Stromal cell of bone marrow (primary cell): ENCODE measurements at regions not wholly inside any gene's neighbourhood (a gene's known extent, or its start where the extent isn't known, plus 50 kb on each side); places are given as distances from the start of the nearest gene placed in this dataset.

Experiments used
- DNase-seq: peaks from one replicate; pipeline ENCODE4 v3.0.0-alpha.2; 2012; ENCODE audit warnings: low read depth

DNA sequence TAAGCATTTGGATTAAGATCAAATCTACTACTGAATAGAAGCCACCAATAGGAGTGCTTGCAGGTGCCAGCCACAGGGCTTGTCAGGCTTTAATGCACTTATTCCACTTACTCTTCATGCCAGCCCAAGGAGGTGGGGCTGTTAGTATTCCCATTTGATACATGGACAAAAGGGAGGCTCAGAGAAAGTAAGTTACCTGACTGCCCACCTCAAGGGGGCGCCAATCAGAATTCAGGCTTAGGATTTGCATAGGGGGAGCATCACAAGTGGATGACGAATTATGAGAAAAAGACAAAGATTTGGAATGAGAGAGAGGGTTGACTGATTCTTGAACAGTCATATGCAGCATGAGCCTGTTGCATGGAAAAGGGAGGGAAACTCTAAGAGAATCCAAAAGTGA, 188.4 kb upstream of the TSHZ2 start:
- DNase-seq: no peak

DNA sequence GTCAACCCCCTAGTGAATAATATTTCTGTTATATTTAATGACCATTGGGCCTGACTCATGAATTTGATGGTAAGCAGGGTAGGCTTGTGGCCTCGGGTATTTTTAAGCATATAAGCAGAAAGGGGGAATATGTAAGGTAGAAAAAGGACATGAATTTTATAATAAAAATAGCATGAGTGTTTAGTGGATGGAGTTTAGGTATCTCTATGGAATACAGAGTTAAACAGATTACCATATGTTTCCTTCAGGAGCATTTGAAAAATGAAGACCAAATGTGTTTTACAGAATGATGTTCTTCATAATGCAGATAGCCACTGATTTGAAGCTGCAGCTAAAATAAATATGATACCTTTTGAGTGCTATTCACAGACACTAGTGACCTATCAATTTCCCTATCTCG, 191.7 kb upstream of the TSHZ2 start:
- no peak for DNase-seq

DNA sequence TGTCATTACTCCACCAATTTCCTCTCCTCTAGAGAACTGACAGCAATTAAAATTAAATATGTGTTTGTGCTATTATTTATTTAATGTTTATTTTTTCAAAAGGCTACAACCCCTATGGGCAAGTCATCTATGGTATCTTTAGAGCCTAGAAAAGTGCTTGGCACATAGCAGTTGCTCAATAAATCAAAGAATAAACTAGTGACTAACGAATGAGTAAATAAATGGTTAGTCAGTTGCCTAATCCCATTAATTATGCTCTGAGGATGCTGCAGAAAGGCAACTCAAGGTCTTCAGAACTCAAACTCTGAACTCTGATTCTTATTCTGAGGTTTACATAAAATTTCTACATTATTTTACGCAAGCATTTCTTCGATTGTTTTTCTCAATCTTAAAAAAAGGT, 193.0 kb upstream of the TSHZ2 start:
- no peak for DNase-seq

DNA sequence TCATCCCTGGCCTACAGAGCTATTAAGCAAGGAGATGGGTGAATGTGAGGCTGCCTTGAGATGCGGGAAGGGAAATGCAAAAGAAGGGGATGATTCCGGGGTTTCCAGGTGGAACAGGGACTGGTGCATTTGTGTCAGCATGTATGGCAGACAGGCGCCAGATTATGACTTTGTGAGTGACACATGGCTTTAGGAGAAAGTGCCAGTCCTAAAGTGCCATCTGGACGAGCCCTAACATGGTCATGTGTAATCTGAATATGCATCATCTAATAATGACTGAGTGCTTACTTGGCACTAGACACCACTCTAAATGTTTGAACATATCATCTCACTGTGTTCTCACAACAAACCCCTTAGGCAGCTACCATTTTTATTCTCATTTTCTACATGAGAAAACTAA, 195.0 kb upstream of the TSHZ2 start:
- DNase-seq: no peak

DNA sequence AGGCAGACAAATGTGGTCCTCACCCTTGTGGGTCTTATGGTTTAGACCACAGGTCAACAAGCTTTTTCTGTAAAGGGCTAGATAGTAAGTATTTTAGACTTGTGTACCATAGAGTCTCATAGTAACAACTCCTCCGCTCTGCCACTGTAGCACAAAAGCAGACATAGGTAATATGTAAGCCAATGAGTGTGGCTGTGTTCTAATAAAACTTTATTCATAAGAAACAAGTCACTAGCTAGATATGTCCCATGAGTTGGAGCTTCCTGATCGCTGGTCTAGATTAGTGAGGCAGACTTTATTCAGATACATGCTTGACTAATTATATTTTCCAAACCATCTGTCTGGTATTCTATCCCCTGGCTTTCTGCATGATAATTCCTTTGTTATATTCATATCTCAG, 196.4 kb upstream of the TSHZ2 start:
- no peak for DNase-seq

DNA sequence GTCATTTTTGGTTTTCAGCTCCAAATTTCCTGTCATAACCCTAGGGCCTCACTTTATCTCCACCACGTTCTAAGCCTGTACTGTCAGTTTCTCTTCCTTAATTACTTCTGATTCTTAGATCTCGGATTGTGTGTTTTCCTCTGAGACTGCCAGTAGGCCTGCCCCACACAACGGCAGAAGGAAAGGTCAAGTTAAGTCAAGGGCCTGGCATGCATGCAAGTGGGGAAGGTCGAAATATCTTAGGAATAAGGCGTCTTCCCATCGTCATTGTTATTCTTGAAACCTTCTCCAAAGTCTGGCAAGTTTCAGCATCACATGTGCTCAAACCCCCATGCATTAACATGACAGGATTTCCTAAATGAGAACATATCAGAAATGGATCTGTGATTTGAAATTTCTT, 203.5 kb upstream of the TSHZ2 start:
- no peak for DNase-seq

DNA sequence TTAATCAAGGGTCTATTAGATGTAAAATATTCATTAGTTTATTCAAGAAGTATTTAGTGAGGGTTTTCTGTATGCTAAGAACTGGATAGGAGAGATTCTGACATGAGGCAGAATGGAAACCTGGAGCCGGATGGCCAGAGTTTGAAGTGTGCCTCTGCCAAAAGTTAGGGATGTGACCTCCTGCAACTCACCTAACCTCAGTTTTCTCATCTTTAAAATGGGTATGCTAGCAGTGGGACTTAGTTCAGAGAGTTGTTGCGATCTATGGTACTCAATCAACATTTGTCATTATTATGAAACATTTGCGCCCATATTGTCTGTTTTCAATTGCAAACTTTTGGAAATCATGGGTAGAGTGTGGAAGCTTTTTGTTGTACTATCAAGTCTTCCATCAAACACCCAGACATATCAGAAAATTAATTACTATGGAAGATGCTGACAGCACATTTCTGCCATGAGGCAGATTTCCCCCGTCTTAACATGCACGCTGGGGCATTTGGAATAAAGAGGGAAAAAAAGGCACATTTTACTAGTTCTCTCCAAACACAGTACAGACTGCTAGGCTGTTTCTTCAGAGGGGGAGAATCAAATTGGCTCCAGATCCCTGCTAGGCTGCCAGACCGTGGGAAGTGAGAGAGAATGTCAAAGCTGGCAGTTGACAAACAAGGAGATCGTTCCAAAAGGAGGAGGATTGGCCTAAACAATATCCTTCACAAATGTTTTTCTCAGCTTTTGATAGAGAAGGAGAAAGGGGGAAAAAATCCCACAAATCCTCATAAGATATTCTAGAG, 205.3 kb upstream of the TSHZ2 start:
- DNase-seq: no peak

DNA sequence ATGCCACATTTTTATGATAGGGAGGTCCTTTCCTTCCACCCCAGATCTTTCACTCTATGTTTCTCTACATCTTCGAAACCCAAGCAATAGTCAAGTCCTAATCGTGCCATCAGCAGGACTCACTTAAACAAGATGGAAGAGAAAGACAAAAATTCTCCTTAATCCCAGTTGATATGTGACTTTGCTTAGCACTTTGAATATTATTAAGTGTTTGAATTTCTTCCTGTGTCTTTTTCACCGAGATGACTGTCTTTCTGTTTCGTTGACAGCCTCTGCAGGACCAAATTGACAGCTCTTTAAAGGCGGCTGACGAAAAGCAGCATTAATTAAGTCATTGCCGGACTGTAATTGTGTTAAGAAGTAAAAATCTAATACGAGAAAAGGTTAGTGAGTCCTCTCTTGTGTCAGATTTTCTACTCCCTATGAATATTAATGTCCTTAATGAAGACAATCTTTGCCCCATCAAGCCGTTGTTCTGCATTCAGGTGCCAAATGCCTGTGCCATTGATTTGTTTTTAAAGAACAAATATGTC, 208.8 kb upstream of the TSHZ2 start:
- DNase-seq: no peak

DNA sequence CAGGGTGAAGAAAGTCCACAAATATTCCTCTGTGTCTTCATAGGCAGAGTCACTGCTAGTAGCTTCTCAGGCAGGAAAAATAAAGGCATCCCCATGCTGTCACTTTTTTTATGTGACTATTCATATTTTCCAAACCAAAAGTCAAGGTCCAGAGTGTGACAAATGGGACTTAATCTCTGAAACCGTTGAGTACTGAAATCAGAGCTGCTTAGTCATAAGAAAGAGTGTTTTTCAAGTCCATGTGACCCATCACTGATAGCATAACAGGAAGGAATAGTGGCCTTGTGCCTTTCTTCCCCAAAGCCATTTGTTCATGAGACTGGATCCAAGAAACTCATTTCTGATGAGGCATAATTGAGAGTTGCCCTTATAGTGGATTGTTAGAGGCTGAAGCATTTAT, 210.3 kb upstream of the TSHZ2 start:
- DNase-seq: peak; percentile 30

DNA sequence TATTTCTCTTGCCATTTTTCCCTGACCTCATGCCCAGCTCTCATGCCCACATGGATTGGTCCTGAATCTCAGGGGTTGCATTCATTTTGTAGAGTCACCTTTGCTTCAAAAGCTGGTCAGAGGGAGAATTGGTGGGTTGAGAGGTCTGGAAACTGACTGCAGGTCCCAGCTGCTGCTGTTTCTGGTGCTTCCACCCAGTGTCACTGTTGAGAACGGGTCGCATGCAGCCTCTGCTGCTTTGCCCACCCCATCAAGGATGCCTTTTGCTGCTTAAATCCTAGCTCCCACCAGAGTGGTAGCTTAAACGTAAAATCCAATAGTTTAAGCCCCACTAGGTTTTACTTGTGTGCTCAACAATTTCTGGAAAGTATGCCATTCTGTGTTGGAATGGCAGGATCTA, 211.4 kb upstream of the TSHZ2 start:
- no peak for DNase-seq

DNA sequence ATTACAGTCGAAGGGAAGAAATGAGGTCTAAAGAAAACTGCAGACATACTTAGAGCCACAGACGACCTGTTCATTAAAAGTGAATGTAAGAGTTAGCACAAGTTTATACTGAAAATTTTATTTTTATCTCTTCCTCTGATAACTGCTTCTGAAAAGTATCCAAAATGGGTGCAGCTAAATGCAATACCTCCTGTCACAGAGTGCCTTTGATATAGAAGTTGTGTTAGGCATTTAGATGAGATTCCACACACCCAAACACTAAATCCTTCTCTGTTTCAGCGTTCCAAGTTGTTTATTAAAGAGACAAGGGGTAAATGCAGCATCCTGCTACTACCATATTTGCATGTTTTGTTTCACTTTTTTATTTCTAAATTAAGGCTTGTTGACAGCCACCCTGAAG, 214.7 kb upstream of the TSHZ2 start:
- DNase-seq: no peak

DNA sequence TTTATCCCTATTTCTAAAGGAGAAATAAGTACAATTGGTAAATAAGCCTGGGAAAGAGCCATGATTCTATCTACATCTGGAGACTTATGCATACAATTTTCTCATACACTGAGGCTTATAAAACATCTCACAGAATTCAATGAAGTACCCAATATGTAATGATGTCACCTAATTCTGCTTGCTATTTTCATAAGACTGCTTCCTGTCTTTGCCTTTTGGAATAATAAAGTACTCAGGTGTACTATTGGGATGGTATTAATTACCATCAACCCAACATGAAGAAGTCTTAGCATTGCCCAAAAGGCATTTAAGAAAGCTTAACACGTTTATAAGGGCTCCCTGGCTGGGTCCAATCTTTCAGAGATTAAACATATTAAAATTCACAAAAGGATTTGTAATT, 216.4 kb upstream of the TSHZ2 start:
- no peak for DNase-seq

DNA sequence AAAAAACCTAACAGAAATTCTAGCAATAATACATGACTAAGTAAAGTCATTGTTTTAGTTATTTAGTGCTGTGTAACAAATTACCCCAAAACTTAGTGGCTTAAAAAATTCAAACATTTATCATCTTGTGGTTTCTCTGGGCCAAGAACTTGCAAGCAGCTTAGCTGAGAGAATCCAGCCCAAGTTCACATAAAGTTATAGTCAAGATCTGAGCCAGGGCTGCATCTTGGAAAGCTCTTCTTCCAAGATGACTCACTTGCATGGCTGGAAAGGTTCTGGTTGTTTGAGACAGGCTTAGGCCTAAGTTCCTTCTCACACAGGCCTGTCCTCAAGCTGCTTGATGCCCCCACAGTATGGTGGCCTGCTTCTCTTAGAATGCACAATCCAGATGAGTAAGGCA, 217.8 kb upstream of the TSHZ2 start:
- DNase-seq: peak; percentile 11

DNA sequence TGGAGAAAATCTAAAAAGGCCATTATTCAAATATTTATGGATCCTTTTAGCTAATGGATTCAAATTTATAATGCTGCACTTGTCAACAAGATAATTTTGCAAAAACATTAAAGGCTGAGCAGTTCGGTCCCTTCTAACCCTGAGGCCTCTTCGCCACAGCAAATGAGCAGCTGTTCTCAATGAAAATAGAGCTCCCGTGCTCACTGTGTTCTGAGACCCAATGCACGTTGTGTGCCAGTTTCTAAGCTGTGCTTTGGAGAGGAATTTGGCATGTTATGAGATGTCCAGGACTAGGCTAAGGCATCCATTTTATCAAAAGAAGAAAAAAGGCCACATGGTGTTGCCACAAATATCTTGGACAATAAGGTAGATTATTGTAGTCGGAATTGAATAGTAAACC, 220.1 kb upstream of the TSHZ2 start:
- DNase-seq: no peak

DNA sequence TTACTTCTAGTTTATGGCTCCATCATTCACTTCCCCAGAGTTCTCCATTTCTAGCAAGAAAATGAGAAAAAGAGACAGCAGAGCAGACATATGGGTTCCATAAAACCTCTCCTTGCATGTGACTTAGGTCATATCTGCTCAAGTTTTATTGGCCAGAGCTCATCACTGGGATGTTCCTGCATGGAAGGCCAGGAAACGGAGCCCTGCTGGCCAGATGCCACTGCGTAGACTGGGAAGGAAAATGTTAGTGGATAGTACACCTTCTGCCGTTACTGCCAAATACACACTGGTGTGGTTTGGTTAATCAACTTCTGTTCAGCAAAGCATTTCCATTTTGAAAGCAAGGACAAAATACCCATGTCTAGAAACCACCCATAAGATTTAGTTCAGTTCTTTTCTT, 220.6 kb upstream of the TSHZ2 start:
- DNase-seq: no peak

DNA sequence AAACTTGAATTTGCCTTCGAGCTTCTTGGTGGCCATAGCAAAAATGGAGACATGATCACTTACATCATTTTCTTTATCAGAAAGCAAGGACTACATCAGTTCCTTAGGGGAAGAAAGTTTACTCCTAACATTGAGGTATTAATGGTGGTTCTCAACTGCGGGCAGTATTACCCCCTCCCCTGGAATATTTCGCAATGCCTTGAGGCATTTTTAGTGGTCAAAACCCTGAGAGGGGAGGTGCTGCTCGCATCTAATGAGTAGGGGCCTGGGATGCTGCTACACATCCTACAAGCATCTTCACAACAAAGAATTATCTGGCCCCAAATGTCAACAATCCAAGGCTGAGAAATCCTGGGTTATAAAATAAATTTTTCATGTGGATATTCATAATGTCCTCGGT, 222.2 kb upstream of the TSHZ2 start:
- DNase-seq: no peak

DNA sequence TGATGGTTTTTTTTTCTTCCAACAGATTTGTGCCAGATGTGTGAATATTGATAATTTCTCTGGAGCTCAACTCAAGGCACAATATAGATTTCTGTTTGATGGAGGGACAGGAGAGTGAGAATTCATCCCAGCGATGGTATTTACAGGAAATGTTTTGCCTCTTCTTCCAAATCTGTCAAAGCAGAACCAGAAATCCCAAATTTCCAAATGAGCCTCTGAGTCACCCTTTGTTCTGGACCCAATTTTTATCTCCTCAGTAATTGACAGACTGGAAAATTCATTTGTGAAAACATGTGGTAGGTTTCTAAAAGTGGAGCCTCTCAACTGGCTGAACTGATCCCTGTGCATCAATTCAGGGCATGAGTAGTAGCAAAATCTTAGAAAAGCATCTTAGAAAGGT, 223.2 kb upstream of the TSHZ2 start:
- peak; percentile 4 for DNase-seq

DNA sequence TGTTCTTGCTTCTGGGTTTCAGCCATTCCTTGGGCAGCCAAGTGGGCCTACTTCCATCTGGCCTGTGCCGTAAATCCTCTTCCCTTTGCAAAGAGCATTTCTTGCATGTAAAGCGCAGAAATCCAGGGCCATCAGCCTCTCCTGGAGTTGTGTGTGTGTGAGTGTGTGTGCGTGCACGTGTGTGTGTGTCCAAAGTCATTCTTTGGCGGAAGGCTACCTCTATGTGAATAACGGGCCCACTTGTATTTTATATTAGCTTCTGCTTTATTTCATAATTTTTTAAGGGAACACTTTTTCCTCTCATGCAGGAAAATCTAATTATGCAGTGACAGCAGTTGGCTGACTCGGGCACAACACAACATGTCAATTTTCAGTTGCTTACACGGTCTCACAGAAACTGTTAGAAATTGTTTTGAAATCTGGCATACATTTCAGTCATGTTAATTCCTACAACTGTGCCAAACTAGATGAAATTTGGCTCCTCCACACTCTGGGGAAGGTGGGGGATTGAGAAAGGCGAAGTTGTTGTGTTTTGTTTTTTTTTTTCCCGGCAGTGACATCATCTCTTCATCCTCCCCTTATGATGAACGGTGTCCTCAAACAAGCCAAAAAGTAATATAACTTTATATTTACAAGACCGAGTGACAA, 223.7 kb upstream of the TSHZ2 start:
- peak; percentile 7 for DNase-seq

DNA sequence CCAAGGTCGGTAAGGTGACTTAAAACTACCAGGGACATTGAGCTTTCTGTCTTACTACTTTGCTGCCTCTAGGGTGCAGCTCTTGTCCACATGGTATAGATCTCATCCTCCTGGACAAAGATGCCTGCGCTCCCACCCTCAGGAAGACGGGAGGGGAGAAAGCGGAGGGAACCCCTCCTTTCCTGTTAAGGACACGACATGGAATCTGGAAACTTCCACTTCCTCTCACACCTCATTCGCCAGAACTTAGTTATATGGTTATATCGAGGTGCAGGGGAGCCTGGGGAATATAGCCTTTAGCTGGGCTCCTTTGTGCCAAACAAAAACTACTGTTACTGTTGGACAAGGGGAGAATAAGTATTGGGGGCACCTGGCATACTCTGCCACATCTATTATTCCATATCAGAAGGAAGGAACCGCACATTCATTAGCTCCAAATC, 224.3 kb upstream of the TSHZ2 start:
- DNase-seq: peak; percentile 9

DNA sequence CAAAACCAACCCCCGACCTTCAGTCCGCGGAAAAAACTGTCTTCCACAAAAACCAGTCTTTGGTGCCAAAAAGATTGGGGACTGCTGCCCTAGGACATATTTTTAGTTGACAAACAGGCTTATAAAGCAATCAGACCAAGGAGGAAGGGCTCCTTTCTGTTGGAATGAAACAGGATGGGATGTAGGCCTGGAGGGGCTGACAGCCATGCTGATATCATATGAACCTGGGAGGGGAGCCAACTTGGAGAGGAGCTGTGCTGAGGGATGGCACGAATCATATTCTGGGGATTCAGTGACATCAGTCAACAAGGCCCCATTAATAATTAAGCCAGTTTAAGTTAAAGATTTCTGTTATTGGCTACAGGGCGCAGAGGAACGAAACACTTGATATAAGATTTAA, 225.4 kb upstream of the TSHZ2 start:
- no peak for DNase-seq

DNA sequence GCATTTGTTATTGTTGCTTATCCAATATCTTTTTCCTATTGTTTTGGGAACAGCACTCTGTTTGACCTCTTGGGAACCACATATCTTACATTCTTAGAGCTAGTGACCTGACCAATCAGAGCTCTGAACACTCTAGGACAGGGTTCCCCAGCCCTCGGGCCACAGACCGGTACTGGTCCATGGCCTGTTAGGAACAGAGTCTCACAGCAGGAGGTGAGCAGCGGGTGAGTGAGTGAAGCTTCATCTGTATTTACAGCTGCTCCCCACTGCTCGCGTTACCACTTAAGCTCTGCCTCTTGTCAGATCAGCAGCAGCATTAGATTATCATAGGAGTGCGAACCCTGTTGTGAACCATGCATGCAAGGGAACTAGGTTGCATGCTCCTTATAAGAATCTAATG, 226.0 kb upstream of the TSHZ2 start:
- DNase-seq: no peak

DNA sequence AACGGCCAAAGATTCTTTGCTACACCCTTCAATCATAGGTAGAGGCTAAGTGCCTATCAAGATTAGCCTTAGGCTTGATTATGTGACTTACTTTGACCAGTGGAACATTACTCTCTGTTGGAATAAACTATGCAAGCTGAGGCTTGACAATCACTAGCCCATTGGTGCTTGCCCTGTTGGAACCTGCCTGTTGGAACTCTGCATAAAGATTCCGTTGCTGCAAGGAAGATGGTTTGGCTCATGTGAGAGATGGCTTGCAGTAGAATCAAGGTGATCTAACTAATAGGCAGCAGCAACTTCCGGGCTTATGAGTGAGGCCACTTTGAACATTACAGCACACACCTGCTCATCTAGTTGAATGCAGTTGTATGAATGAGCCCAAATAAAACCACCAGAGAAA, 227.7 kb upstream of the TSHZ2 start:
- DNase-seq: no peak

DNA sequence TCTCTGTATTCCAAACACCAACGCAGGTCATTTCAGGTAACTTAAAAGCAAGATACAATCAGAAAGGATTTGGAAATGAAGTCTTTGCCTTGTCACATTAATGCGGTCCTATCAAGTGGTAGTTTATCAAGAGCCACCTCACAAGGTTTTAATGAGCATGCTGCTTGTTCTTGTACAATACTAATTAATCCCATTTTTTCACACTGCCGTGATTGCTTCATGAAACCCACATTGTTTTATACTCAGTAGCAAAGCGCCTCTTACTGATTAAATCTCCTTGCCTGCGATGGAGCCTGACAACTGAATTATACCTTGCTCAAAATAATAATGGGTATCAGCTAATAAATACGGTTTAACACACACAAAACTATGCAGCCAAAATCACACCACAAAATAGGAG, 234.1 kb upstream of the TSHZ2 start:
- DNase-seq: no peak

DNA sequence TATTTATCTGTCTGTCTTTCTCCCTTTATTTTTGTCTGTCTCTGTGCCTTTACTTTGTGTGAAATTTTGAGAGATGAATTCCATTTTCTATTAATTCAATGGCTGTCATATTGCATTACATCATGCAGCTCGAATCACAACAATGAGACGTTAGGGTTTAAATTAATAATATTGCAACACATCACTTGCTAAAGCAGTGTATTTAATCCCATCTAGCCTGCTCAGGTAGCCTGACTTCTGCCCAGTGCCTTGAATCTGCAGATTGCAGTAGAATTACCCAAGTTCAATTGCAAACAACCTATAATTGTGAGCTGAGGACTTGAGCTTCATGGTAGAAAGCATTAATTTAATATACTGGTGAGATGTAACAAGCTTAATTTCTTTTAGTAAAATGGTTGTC, 235.7 kb upstream of the TSHZ2 start:
- no peak for DNase-seq
